ENCODE measurements at regions not wholly inside any gene's neighbourhood (a gene's known extent, or its start where the extent isn't known, plus 50 kb on each side); places are given as distances from the start of the nearest gene placed in this dataset.

DNA sequence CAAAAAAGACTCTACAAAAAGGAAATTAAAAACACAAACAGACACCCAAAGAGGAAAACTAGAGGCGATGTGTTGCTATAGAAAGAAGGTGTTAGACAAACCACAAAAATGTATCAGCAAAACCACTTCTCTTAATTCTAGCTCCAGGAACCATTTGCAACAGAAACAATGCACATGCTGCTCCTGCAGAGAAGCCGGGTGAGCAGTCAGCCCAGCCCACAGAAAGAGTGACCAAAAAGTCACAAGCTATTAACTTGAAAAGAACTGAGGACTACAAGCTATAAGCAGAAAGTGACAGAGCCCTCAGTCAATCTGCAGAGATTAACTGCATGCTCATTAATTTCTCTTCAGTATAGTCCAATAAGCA, 96.2 kb upstream of the KLHL13 start:
- H2BK15ac ChIP-seq (ENCODE audit: low read length): no peak overlapping the region
- H3K4me3 ChIP-seq (ENCODE audit: extremely low read depth in 1 of 4, insufficient read depth in 2 of 4, low read depth in 3 of 4, low read length in 4 of 4): no peak overlapping the region
- no peak overlapping the region for H3K27ac ChIP-seq (ENCODE audit: low read depth, low read length)
- CTCF ChIA-PET (ENCODE audit: partially characterized antibody): no interaction called here
- no peak for FAIRE-seq
- no peaks in the 10 kb centered on the region for H3K79me2 ChIP-seq (ENCODE audit: control insufficient read depth in 1 of 2, insufficient read depth in 2 of 2, low read length in 2 of 2)
- no peaks in the 10 kb centered on the region for H3K27me3 ChIP-seq (replicated peaks in 1 of 4; ENCODE audit: control insufficient read depth in 3 of 4, extremely low read depth in 1 of 4, insufficient read depth in 3 of 4, low read length in 3 of 4)
- H3K56ac ChIP-seq (replicated peaks; ENCODE audit: insufficient read length, low read depth, low read length): no peak overlapping the region
- no peak overlapping the region for H3K23ac ChIP-seq (ENCODE audit: insufficient read length)
- H3K9ac ChIP-seq (replicated peaks in 1 of 4; ENCODE audit: extremely low read depth in 1 of 4, low read depth in 3 of 4, low read length in 3 of 4): no peak overlapping the region
- H3K79me1 ChIP-seq (ENCODE audit: low read depth, low read length): no peaks in the 10 kb centered on the region
- POLR2A ChIA-PET (ENCODE audit: partially characterized antibody): interaction anchor here (0.6 kb wide), 1 partner anchor 414 kb away, joined by 3 read pairs; no protein-coding TSS in a partner anchor
- no peaks in the 10 kb centered on the region for H4K20me1 ChIP-seq (replicated peaks in 1 of 2; ENCODE audit: control insufficient read depth in 1 of 2, insufficient read depth in 2 of 2, low read length in 2 of 2)
- H4K8ac ChIP-seq (ENCODE audit: extremely low read depth, insufficient read depth, low read length): no peak overlapping the region
- no peak overlapping the region for H3K4me2 ChIP-seq (ENCODE audit: insufficient read depth in 1 of 2, low read depth in 2 of 2, low read length in 2 of 2)
- DNase-seq (ENCODE audit: low read depth in 1 of 2, low spot score in 2 of 2): no peak
- no peak overlapping the region for H3K18ac ChIP-seq (ENCODE audit: extremely low read depth, low read length)
- H2AK5ac ChIP-seq (ENCODE audit: low read depth, low read length): no peak overlapping the region
- H3K4me1 ChIP-seq (replicated peaks in 1 of 4; ENCODE audit: control insufficient read depth in 3 of 4, insufficient read depth in 4 of 4, low read length in 3 of 4): no peaks in the 10 kb centered on the region
- H3K9me3 ChIP-seq (ENCODE audit: insufficient read depth in 2 of 2, low read depth in 1 of 2, low read length in 1 of 2): no peaks in the 10 kb centered on the region
- no peak overlapping the region for H3K14ac ChIP-seq (ENCODE audit: insufficient read length)
- no peak overlapping the region for H2BK120ac ChIP-seq (replicated peaks; ENCODE audit: low read depth, low read length)
- H3K23me2 ChIP-seq (ENCODE audit: low read depth, low read length): no peaks in the 10 kb centered on the region
- H2BK20ac ChIP-seq (ENCODE audit: low read length): no peak overlapping the region
- no peak overlapping the region for H3K4ac ChIP-seq (replicated peaks; ENCODE audit: insufficient read length, low read depth, low read length)
- H2BK12ac ChIP-seq (ENCODE audit: low read depth, low read length): no peak overlapping the region
- no peak overlapping the region for H2AFZ ChIP-seq (ENCODE audit: low read length)
- H2BK5ac ChIP-seq (ENCODE audit: low read depth, low read length): no peak overlapping the region
- whole genome bisulfite sequencing, 2 experiments (ENCODE audit: extremely low coverage in 1 of 2, insufficient coverage in 1 of 2, insufficient read length in 1 of 2, insufficient replicate concordance in 2 of 2, low coverage in 1 of 2, low lambda C conversion rate in 2 of 2, missing lambda C conversion rate in 1 of 2): 70% methylated on average over 2 of the region's 2 CpGs; no CpG with 5 or more reads in 1 of the 2 experiments
- no peak overlapping the region for H4K91ac ChIP-seq (replicated peaks; ENCODE audit: insufficient read length, low read length)
- H3K36me3 ChIP-seq (ENCODE audit: control insufficient read depth in 2 of 4, insufficient read depth in 4 of 4, low read length in 3 of 4): no peaks in the 10 kb centered on the region
- no peak overlapping the region for H4K5ac ChIP-seq (ENCODE audit: insufficient read length, low read depth, low read length)
- TF ChIP-seq YY1 (IDR thresholded peaks at IDR 0.05; ENCODE audit: low read depth, low read length): no peak
- TF ChIP-seq, protein P1, sequence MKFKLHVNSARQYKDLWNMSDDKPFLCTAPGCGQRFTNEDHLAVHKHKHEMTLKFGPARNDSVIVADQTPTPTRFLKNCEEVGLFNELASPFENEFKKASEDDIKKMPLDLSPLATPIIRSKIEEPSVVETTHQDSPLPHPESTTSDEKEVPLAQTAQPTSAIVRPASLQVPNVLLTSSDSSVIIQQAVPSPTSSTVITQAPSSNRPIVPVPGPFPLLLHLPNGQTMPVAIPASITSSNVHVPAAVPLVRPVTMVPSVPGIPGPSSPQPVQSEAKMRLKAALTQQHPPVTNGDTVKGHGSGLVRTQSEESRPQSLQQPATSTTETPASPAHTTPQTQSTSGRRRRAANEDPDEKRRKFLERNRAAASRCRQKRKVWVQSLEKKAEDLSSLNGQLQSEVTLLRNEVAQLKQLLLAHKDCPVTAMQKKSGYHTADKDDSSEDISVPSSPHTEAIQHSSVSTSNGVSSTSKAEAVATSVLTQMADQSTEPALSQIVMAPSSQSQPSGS (IDR thresholded peaks at IDR 0.05; ENCODE audit: low read length): no peak
- TF ChIP-seq, protein P2, sequence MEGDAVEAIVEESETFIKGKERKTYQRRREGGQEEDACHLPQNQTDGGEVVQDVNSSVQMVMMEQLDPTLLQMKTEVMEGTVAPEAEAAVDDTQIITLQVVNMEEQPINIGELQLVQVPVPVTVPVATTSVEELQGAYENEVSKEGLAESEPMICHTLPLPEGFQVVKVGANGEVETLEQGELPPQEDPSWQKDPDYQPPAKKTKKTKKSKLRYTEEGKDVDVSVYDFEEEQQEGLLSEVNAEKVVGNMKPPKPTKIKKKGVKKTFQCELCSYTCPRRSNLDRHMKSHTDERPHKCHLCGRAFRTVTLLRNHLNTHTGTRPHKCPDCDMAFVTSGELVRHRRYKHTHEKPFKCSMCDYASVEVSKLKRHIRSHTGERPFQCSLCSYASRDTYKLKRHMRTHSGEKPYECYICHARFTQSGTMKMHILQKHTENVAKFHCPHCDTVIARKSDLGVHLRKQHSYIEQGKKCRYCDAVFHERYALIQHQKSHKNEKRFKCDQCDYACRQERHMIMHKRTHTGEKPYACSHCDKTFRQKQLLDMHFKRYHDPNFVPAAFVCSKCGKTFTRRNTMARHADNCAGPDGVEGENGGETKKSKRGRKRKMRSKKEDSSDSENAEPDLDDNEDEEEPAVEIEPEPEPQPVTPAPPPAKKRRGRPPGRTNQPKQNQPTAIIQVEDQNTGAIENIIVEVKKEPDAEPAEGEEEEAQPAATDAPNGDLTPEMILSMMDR (IDR thresholded peaks at IDR 0.05; ENCODE audit: control extremely low read depth in 1 of 3, insufficient read depth in 1 of 3, low read depth in 1 of 3, low read length in 3 of 3): no peak
- TF ChIP-seq GABPA (IDR thresholded peaks at IDR 0.05; ENCODE audit: borderline replicate concordance, insufficient read depth, low read length): no peak

Data from H1 (cell line).